ENCODE measurements at regions not wholly inside any gene's neighbourhood (a gene's known extent, or its start where the extent isn't known, plus 50 kb on each side); places are given as distances from the start of the nearest gene placed in this dataset.

- TF ChIP-seq ZBTB10 (tag by site-specific recombination; IDR thresholded peaks at IDR 0.05): no peak
- no peak for TF ChIP-seq REPIN1 (tag by site-specific recombination; IDR thresholded peaks at IDR 0.05; ENCODE audit: low read depth)
- no peak for TF ChIP-seq ZNF280D (tag by site-specific recombination; IDR thresholded peaks at IDR 0.05)
- TF ChIP-seq EGR2 (tag by site-specific recombination; IDR thresholded peaks at IDR 0.05; ENCODE audit: low read depth): no peak
- no peak for TF ChIP-seq ZNF510 (tag by site-specific recombination; IDR thresholded peaks at IDR 0.05; ENCODE audit: insufficient replicate concordance)
- TF ChIP-seq ZNF112 (tag by site-specific recombination; IDR thresholded peaks at IDR 0.05): no peak
- TF ChIP-seq ZNF433 (tag by site-specific recombination; IDR thresholded peaks at IDR 0.05; ENCODE audit: low read depth): no peak
- no peak for TF ChIP-seq KLF16 (tag by site-specific recombination; IDR thresholded peaks at IDR 0.05)
- TF ChIP-seq ZNF530 (tag by site-specific recombination; IDR thresholded peaks at IDR 0.05; ENCODE audit: low read depth): no peak
These were observed 163.1 kb upstream of the NRIP1 start (continued) for GRCh38 chr21:15227919-15228318.

- H3K27ac ChIP-seq (ENCODE audit: extremely low read depth, low read depth, low read length): no peak overlapping the region
- no peaks in the 10 kb centered on the region for H3K4me1 ChIP-seq (ENCODE audit: control insufficient read depth, insufficient read depth, low read length)
- TF ChIP-seq BCL11A (tag by site-specific recombination; IDR thresholded peaks at IDR 0.05; ENCODE audit: low read depth) (no peak), ZNF138 (tag by site-specific recombination; IDR thresholded peaks at IDR 0.05; ENCODE audit: borderline replicate concordance) (no peak), GFI1B (tag by site-specific recombination; IDR thresholded peaks at IDR 0.05) (no peak), ZIC2 (tag by site-specific recombination; IDR thresholded peaks at IDR 0.05) (no peak), ZNF560 (tag by site-specific recombination; IDR thresholded peaks at IDR 0.05; ENCODE audit: borderline replicate concordance) (no peak), ZNF18 (tag by site-specific recombination; IDR thresholded peaks at IDR 0.05) (no peak), KLF17 (tag by site-specific recombination; IDR thresholded peaks at IDR 0.05) (no peak), ZNF37A (tag by site-specific recombination; IDR thresholded peaks at IDR 0.05) (no peak), ZNF324 (tag by site-specific recombination; IDR thresholded peaks at IDR 0.05) (no peak), MYNN (tag by site-specific recombination; IDR thresholded peaks at IDR 0.05; ENCODE audit: borderline replicate concordance) (no peak), ZNF600 (tag by site-specific recombination; IDR thresholded peaks at IDR 0.05) (no peak), GLIS2 (tag by site-specific recombination; IDR thresholded peaks at IDR 0.05) (no peak), ZNF558 (tag by site-specific recombination; IDR thresholded peaks at IDR 0.05) (no peak), ZBTB21 (tag by site-specific recombination; IDR thresholded peaks at IDR 0.05) (no peak), ZNF514 (tag by site-specific recombination; IDR thresholded peaks at IDR 0.05) (no peak), ZNF48 (tag by site-specific recombination; IDR thresholded peaks at IDR 0.05) (no peak), ZSCAN30 (tag by site-specific recombination; IDR thresholded peaks at IDR 0.05) (no peak), ZNF274 (IDR thresholded peaks at IDR 0.05; ENCODE audit: low read length) (no peak), ZNF274 (tag by site-specific recombination; IDR thresholded peaks at IDR 0.05; ENCODE audit: borderline replicate concordance) (no peak), ZBTB17 (tag by site-specific recombination; IDR thresholded peaks at IDR 0.05) (no peak), ZSCAN23 (tag by site-specific recombination; IDR thresholded peaks at IDR 0.05) (no peak)
- CTCF ChIA-PET: interaction anchor here (0.6 kb wide), 1 partner anchor 498 kb away, joined by 3 read pairs; no protein-coding TSS in a partner anchor
- H3K36me3 ChIP-seq (ENCODE audit: control insufficient read depth in 2 of 2, insufficient read depth in 1 of 2, low read length in 2 of 2): no peaks in the 10 kb centered on the region
- no peak overlapping the region for H3K4me3 ChIP-seq (ENCODE audit: low read depth, low read length)
- H3K9me3 ChIP-seq (ENCODE audit: control insufficient read depth, insufficient read depth, low read depth, low read length): no peaks in the 10 kb centered on the region
- POLR2A ChIA-PET: no interaction called here
These were observed 164.6 kb upstream of the NRIP1 start for GRCh38 chr21:15229390-15229789.

Data from HEK293 (cell line).